HEK293T (cell line): ENCODE measurements at regions not wholly inside any gene's neighbourhood (a gene's known extent, or its start where the extent isn't known, plus 50 kb on each side); places are given as distances from the start of the nearest gene placed in this dataset.

Experiments used
- CTCF ChIA-PET: fragments of 350-600 bp; formaldehyde crosslinking; extraction: SDS; loops from one replicate; lab custom pipeline; 2021; ENCODE audit warnings: antibody characterized with exemption, inconsistent platforms; lab: Yijun Ruan, JAX
- POLR2A ChIA-PET: fragments of 350-600 bp; formaldehyde crosslinking; extraction: SDS; loops from one replicate; lab custom pipeline; 2020; ENCODE audit warnings: antibody characterized with exemption, inconsistent platforms; lab: Yijun Ruan, JAX
- DNase-seq: peaks from one replicate; pipeline ENCODE4 v3.0.0; 2012; ENCODE audit warnings: mixed read lengths; ENCODE audit errors: extremely low spot score
- ARNT ChIP-seq: fragments of 450-650 bp; IDR thresholded peaks from 2 replicates; pipeline ENCODE4 v1.6.1; 2017; ENCODE audit warnings: mild to moderate bottlenecking
- BHLHE40 ChIP-seq: fragments of 450-650 bp; IDR thresholded peaks from 2 replicates; pipeline ENCODE4 v1.6.1; 2016; ENCODE audit warnings: mild to moderate bottlenecking, moderate library complexity, borderline replicate concordance
- CTBP1 ChIP-seq: fragments of 450-650 bp; IDR thresholded peaks from 2 replicates; pipeline ENCODE4 v1.6.1; 2016; ENCODE audit warnings: borderline replicate concordance
- ELF4 ChIP-seq: fragments of 450-650 bp; IDR thresholded peaks from 2 replicates; pipeline ENCODE4 v1.6.1; 2017; ENCODE audit warnings: antibody characterized with exemption
- FOXA1 ChIP-seq: fragments of 450-650 bp; IDR thresholded peaks from 2 replicates; pipeline ENCODE4 v1.6.1; 2016; ENCODE audit warnings: mild to moderate bottlenecking
- FOXK2 ChIP-seq: fragments of 450-650 bp; IDR thresholded peaks from 2 replicates; pipeline ENCODE4 v1.6.1; 2016; ENCODE audit warnings: mild to moderate bottlenecking
- FOXM1 ChIP-seq: fragments of 450-650 bp; IDR thresholded peaks from 2 replicates; pipeline ENCODE4 v1.6.1; 2017; ENCODE audit warnings: mild to moderate bottlenecking, borderline replicate concordance
- HDGF ChIP-seq: fragments of 450-650 bp; IDR thresholded peaks from 2 replicates; pipeline ENCODE4 v1.6.1; 2017; ENCODE audit warnings: antibody characterized with exemption, borderline replicate concordance
- L3MBTL2 ChIP-seq: fragments of 450-650 bp; conservative IDR thresholded peaks from 2 replicates; pipeline ENCODE4 v1.6.1; 2016; ENCODE audit warnings: mild to moderate bottlenecking
- LEF1 ChIP-seq: fragments of 450-650 bp; IDR thresholded peaks from 2 replicates; pipeline ENCODE4 v1.6.1; 2017; ENCODE audit warnings: mild to moderate bottlenecking, borderline replicate concordance
- NFRKB ChIP-seq: fragments of 450-650 bp; IDR thresholded peaks from 2 replicates; pipeline ENCODE4 v1.6.1; 2016; ENCODE audit warnings: mild to moderate bottlenecking, moderate library complexity
- PKNOX1 ChIP-seq: fragments of 450-650 bp; IDR thresholded peaks from 2 replicates; pipeline ENCODE4 v1.6.1; 2016
- SP1 ChIP-seq: fragments of 450-650 bp; IDR thresholded peaks from 2 replicates; pipeline ENCODE4 v1.6.1; 2017
- SUZ12 ChIP-seq: fragments of 450-650 bp; IDR thresholded peaks from 2 replicates; pipeline ENCODE4 v1.6.1; 2016; ENCODE audit warnings: mild to moderate bottlenecking
- TARDBP ChIP-seq: fragments of 450-650 bp; IDR thresholded peaks from 2 replicates; pipeline ENCODE4 v1.6.1; 2016
- ZNF384 ChIP-seq: fragments of 450-650 bp; IDR thresholded peaks from 2 replicates; pipeline ENCODE4 v1.6.1; 2016

- no peak for TF ChIP-seq BHLHE40
- no peak for TF ChIP-seq SP1
- TF ChIP-seq ARNT, result no peak
- TF ChIP-seq PKNOX1, result no peak
- no peak for TF ChIP-seq LEF1
- no peak for TF ChIP-seq SUZ12
- TF ChIP-seq FOXA1, result no peak
- TF ChIP-seq CTBP1, result no peak
- TF ChIP-seq ELF4, result no peak
- TF ChIP-seq FOXK2, result no peak
- TF ChIP-seq TARDBP, result no peak
- TF ChIP-seq NFRKB, result no peak
- CTCF ChIA-PET, result interaction anchor here (0.5 to 1.0 kb wide), 2 partner anchors 20 to 232 kb away, joined by 3 to 5 read pairs; no protein-coding TSS in a partner anchor
- POLR2A ChIA-PET, result interaction anchor here (1.2 kb wide), 1 partner anchor 10 kb away, joined by 3 read pairs; no protein-coding TSS in a partner anchor
- DNase-seq, result no peak
These were observed 157.0 kb upstream of the CITED2 start for GRCh38 chr6:139531148-139532115.

- TF ChIP-seq FOXM1 (no peak), FOXK2 (no peak), HDGF (no peak), FOXA1 (no peak), SP1 (no peak), L3MBTL2 (no peak), SUZ12 (no peak), BHLHE40 (no peak)
- POLR2A ChIA-PET, result interaction anchor here (1.2 kb wide), 1 partner anchor 9 kb away, joined by 3 read pairs; no protein-coding TSS in a partner anchor
- CTCF ChIA-PET, result no interaction called here
- DNase-seq, result no peak
These were observed 156.1 kb upstream of the CITED2 start for GRCh38 chr6:139530561-139530960.

GRCh38 chr6:139529420-139529819 is 155.0 kb upstream of the CITED2 start:
- POLR2A ChIA-PET, result no interaction called here
- no peak for DNase-seq
- CTCF ChIA-PET, result no interaction called here
- TF ChIP-seq FOXA1, result no peak
- no peak for TF ChIP-seq ARNT
- TF ChIP-seq ELF4, result no peak
- no peak for TF ChIP-seq HDGF
- TF ChIP-seq FOXM1, result no peak
- no peak for TF ChIP-seq NFRKB
- no peak for TF ChIP-seq CTBP1
- no peak for TF ChIP-seq LEF1
- no peak for TF ChIP-seq FOXK2
- no peak for TF ChIP-seq TARDBP
- TF ChIP-seq BHLHE40, result no peak
- no peak for TF ChIP-seq ZNF384
- no peak for TF ChIP-seq L3MBTL2
- no peak for TF ChIP-seq PKNOX1
- no peak for TF ChIP-seq SUZ12

- ChIA-PET CTCF (interaction anchor here (0.7 kb wide), 1 partner anchor 18 kb away, joined by 3 read pairs; no protein-coding TSS in a partner anchor), POLR2A (no interaction called here)
- DNase-seq, result no peak
- no peak for TF ChIP-seq BHLHE40
These were observed 154.0 kb upstream of the CITED2 start for GRCh38 chr6:139528471-139528870.

GRCh38 chr6:139525415-139525814 is 151.0 kb upstream of the CITED2 start:
- POLR2A ChIA-PET, result no interaction called here
- CTCF ChIA-PET, result no interaction called here
- no peak for TF ChIP-seq SUZ12
- TF ChIP-seq PKNOX1, result no peak
- TF ChIP-seq CTBP1, result no peak
- no peak for DNase-seq

GRCh38 chr6:139523986-139524385 is 149.5 kb upstream of the CITED2 start:
- TF ChIP-seq ARNT (no peak), FOXM1 (no peak), TARDBP (no peak), LEF1 (no peak), NFRKB (no peak), ELF4 (no peak), CTBP1 (no peak), FOXA1 (no peak), L3MBTL2 (no peak), HDGF (no peak), FOXK2 (no peak), SP1 (no peak), ZNF384 (no peak), BHLHE40 (no peak)
- ChIA-PET CTCF (interaction anchor here (0.7 to 1.2 kb wide), 2 partner anchors 9 to 219 kb away, joined by 3 to 4 read pairs; no protein-coding TSS in a partner anchor), POLR2A (interaction anchor here (1.1 to 1.2 kb wide), 2 partner anchors 148 to 150 kb away, joined by 3 read pairs; partner anchors contain the start of gene CITED2)
- DNase-seq, result no peak
